HG03378 (cell line): ENCODE measurements at regions not wholly inside any gene's neighbourhood (a gene's known extent, or its start where the extent isn't known, plus 50 kb on each side); places are given as distances from the start of the nearest gene placed in this dataset.
"Not testable (repeated sequence)": the region's sequence is repeated elsewhere in the genome, so short reads cannot be mapped to it uniquely, and the experiment has no call there.

Experiments
- ATAC-seq: cut with Tn5 transposase; IDR thresholded peaks from one replicate; pipeline ENCODE4 v1.9.1; 2021; ENCODE audit warnings: mild to moderate bottlenecking, moderate library complexity; ENCODE audit not compliant: unreplicated experiment

DNA sequence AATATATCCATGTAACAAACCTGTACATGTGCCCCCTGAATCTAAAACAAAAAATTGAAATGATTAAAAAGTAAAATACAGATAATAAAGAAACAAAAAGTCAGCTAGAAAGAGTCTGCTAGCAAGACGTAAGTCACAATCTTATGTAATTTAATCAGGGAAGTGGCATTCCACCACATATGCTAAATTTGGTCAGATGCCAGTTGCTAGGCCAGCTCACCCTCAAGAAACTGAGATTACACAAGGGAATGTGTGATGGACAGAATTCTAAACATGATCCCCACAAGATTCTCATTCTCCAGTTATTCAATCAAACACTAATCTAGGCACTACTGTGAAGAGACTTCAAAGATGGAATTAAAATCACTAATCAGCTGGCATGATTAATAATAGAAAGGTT is 689.3 kb downstream of the CENPC start:
- ATAC-seq = no peak

- ATAC-seq = no peak
Measured at GRCh38 chr4:66853845-66854244, 691.5 kb downstream of the CENPC start.

DNA sequence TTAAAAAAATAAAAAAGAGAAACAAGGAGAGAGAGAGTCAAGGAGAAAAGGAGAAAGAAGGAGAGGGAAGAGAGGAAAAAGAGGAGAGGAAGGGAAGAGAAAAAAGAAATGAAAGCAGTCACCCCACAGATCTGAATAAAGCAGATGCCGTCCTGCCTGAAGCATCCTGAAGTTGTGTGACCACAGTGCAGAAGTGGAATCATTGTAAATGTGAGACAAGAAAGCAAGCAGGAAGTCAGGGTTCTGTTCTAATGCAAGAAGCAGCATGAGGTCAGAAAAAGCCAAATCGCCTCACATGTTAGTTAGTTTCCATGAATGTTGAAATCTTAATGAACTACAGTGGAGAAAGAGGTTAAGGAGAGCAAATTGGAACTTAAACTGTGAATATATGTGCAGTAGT is 692.5 kb downstream of the CENPC start:
- no peak for ATAC-seq

GRCh38 chr4:66849596-66849995 is 695.7 kb downstream of the CENPC start:
- no peak for ATAC-seq

DNA sequence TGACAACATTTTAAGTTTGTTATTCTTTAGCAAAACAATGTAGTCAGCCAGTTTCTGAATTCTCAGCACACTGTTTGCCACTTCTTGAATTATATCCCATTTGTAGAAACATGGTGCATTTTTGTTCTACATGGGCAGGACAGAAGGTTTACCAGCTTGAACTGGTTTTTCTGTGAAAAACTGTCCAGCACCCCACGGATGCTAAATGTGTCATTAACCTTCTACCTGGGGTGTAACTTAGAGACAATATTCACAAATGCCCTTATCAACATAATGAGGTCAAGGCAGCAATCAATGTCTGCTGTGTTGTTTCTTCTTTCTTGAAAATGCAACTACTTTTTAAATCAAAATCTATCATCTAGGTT is 702.6 kb downstream of the CENPC start:
- ATAC-seq = no peak

DNA sequence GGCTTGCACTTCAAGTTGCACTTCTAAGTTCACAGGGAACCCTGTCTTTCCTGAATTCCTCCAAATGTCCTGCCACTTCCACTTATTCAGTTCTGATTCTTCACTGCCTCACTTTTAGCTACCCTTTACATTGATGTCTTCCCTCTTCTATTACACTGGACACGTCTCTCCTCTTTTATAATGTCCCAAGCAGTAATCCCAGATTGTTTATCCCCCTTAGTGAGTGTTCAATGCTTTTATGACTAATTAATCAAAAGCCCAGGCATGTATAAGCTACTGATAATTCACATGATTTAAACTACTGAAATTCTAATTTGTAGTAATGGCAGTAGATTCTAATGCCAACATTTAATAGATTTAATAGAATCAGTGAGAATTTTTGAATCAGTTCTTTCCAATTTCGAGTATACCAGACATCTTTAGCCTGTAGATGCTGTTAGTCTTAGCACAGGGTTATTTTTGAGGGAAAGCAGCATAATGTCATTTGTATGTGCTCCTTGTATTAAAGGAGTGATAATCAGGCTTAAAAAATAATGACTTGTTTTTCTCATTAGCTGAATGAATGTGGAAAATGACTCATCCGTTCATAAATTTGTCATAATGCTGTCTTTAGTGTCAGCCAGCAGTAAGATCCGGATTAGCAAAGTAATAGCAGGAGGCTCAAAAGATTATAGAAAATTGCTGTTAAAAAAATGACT is 703.1 kb downstream of the CENPC start:
- ATAC-seq = no peak

GRCh38 chr4:66840178-66840577 is 705.1 kb downstream of the CENPC start:
- no peak for ATAC-seq

DNA sequence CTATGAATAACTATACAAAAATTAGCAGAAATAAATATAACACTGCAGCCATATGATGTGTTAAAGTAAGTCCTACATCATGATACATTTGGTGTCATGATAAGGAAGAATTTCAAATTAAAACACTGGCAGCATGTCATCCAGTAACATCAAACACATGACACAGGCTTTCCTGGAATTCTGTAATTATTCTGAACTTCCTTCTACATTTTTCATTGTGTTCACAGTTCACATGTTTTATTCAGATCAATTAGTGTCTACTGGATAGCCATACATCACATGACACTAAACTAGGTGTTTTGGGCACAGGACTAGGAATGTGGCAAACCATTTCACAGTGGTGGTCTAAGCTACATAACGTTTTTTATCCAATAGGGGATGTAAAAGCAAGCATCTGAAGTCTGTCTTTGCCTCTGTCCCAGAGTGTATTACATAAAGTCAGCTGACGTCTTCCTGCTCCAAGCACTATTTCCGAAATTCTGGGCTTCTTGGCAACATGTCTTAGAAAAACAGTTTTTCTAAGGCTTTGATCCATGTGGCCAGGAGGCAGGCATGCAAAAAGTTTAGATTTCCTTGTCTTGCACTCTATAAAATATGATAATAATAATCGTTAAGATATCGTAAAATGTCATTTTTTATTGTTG is 707.9 kb downstream of the CENPC start:
- ATAC-seq = no peak

- no peak for ATAC-seq
Measured at GRCh38 chr4:66829310-66829709, 716.0 kb downstream of the CENPC start.

- ATAC-seq = no peak
Measured at GRCh38 chr4:66820681-66821080, 724.6 kb downstream of the CENPC start.

- no peak for ATAC-seq
Measured at GRCh38 chr4:66814277-66814676, 731.0 kb downstream of the CENPC start.

DNA sequence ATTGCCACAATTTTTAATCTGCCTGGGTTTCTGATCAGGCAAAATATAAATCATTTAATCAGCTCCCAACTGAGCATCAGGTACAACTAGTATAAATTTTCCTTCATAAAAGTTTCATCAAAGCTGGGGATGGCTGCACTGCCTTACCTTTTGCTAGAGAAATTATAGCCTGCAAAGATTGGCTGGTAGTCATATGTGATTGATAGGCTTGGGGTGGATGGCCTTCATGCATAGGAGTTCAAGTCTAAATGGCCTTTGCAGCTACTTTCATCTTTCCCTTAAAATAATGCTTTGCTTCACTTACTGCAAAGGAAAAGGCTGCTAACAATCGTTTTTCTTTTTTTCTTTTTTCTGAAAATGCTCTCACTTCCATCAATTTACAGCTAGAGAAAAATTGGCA is 739.7 kb downstream of the CENPC start:
- ATAC-seq = no peak

DNA sequence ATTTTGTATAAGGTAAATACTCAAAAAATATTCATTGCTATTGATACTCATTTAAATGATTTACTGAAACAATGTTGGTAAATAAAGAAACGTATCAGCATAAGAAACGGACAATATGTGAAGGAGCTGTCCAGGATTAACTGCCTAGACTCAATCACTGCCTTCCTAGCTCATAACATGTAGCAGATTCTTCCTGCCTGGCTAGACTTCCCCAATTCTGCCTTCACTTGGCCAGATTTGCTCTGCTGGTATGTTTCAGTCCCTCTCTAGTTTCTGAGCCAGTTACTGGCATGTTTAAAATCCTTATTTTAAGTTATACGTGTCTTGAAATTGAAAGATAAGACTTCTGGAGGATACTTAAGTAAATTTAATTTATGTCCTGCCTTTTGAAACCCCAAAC is 740.3 kb downstream of the CENPC start:
- no peak for ATAC-seq

GRCh38 chr4:66797608-66798007 is 747.7 kb downstream of the CENPC start:
- ATAC-seq = no peak

GRCh38 chr4:66795724-66796123 is 749.6 kb downstream of the CENPC start:
- no peak for ATAC-seq

GRCh38 chr4:66794390-66795034 is 750.8 kb downstream of the CENPC start:
- no peak for ATAC-seq

DNA sequence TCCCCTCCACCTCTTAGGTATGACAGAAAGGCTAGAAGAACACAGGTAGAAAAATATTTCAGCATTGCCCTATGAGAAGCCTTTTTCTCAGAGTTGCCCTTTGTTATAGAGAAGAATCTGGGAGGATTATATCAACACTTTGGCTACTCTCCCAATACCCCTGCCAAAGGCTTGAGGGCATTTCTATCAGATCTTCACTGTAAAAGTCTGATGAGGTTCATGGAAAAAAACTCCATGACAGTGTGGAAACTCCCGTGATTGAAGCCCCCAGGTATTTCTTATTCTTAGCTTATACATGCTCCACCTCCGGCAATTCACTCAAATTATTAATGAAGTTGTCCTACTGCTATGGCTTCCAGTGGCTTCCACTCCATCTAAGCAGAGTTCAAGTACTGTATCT is 753.6 kb downstream of the CENPC start:
- ATAC-seq = no peak

- no peak for ATAC-seq
Measured at GRCh38 chr4:66785479-66785878, 759.8 kb downstream of the CENPC start.

DNA sequence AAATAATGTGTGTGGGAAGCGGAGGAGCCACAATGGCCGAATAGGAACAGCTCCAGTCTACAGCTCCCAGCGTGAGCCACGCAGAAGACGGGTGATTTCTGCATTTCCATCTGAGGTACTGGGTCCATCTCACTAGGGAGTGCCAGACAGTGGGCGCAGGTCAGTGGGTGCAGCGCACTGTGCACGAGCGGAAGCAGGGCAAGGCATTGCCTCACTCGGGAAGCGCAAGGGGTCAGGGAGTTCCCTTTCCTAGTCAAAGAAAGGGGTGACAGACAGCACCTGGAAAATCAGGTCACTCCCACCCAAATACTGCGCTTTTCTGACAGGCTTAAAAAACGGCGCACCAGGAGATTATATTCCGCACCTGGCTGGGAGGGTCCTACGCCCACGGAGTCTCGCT is 762.6 kb downstream of the CENPC start:
- ATAC-seq = not testable (repeated sequence)

- ATAC-seq = no peak
Measured at GRCh38 chr4:66777097-66777496, 768.2 kb downstream of the CENPC start.

DNA sequence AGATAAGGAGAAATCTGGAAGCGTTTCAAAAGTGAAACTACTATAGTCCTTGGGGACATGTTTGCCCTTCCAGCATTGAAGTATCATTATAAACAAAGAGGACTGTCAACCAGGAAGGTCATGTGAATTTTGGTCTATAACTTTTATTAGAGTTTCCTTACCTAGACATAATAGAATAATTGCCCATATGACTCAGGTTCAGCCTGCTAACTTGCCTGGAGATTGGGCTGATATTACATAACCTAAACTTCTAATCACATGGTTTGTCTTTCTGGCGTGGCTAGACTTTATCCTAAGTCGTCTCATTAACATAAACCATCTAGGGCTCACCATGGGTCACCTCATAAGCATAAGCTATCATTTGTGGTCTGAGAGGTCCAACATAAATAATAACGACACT is 775.9 kb downstream of the CENPC start:
- ATAC-seq = no peak

DNA sequence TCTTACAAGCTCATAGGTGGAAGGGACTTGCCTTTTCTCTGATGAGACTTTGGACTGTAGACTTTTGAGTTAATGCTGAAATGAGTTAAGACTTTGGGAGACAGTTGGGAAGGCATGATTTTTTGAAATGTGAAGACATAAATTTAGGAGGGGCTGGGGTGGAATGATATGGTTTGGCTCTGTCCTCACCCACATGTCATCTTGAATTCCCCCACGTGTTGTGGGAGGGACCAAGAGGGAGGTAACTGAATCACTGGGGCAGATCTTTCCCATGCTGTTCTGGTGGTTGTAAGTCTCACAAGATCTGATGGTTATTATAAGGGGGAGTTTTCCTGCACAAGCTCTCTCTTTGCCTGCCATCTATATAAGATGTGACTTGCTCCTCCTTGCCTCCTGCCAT is 777.9 kb downstream of the CENPC start:
- ATAC-seq = no peak
